Astrocyte (in vitro differentiated cells and primary cell): ENCODE measurements at regions not wholly inside any gene's neighbourhood (a gene's known extent, or its start where the extent isn't known, plus 50 kb on each side); places are given as distances from the start of the nearest gene placed in this dataset.

Experiments
- DNase-seq: peaks from one replicate; pipeline ENCODE4 v3.0.0-alpha.2; 2010; ENCODE audit warnings: low read depth
- FAIRE-seq: peaks from 2 replicates; lab custom pipeline; 2011; peaks lifted over from hg19 to GRCh38; lab: Jason Lieb, UNC
- H2AFZ ChIP-seq: 2 replicates; pipeline ENCODE4 v1.6.0; 2012; ENCODE audit warnings: low read depth, low read length, inconsistent platforms
- H3K27ac ChIP-seq: 2 replicates; pipeline ENCODE4 v1.5.1; 2011; ENCODE audit warnings: low read depth, low read length, inconsistent platforms
- H3K27me3 ChIP-seq: 2 replicates; pipeline ENCODE4 v1.6.0; 2011; ENCODE audit warnings: low read length, inconsistent platforms; ENCODE audit not compliant: insufficient read depth
- H3K36me3 ChIP-seq: 2 replicates; pipeline ENCODE4 v1.5.1; 2011; ENCODE audit warnings: low read length, inconsistent platforms; ENCODE audit not compliant: insufficient read depth
- H3K4me1 ChIP-seq: 2 replicates; pipeline ENCODE4 v1.5.1; 2011; ENCODE audit warnings: low read length, inconsistent platforms; ENCODE audit not compliant: insufficient read depth
- H3K4me2 ChIP-seq: 2 replicates; pipeline ENCODE4 v1.6.0; 2012; ENCODE audit warnings: low read length, inconsistent platforms
- H3K4me3 ChIP-seq: 2 replicates; pipeline ENCODE4 v1.5.1; 2011; ENCODE audit warnings: low read depth, mild to moderate bottlenecking, low read length, inconsistent platforms; ENCODE audit not compliant: insufficient read depth
- H3K79me2 ChIP-seq: 2 replicates; pipeline ENCODE4 v1.6.0; 2012; ENCODE audit warnings: mild to moderate bottlenecking, low read length, inconsistent platforms; ENCODE audit not compliant: insufficient read depth
- H3K9ac ChIP-seq: 2 replicates; pipeline ENCODE4 v1.6.0; 2012; ENCODE audit warnings: mild to moderate bottlenecking, low read length, inconsistent platforms
- H3K9me3 ChIP-seq: 2 replicates; pipeline ENCODE4 v1.5.1; 2012; ENCODE audit warnings: low read depth, mild to moderate bottlenecking, low read length, inconsistent platforms; ENCODE audit not compliant: insufficient read depth
- H4K20me1 ChIP-seq: 2 replicates; pipeline ENCODE4 v1.6.0; 2012; ENCODE audit warnings: low read length, inconsistent platforms; ENCODE audit not compliant: insufficient read depth
- H3K27ac Mint-ChIP-seq: one replicate; pipeline ENCODE4 v1.8.0; 2021; ENCODE audit warnings: mild to moderate bottlenecking, mixed read lengths; ENCODE audit not compliant: unreplicated experiment
- H3K27me3 Mint-ChIP-seq: one replicate; pipeline ENCODE4 v1.8.0; 2021; ENCODE audit warnings: low read depth, mixed read lengths; ENCODE audit not compliant: unreplicated experiment
- H3K36me3 Mint-ChIP-seq: one replicate; pipeline ENCODE4 v1.8.0; 2021; ENCODE audit warnings: low read depth, mixed read lengths; ENCODE audit not compliant: unreplicated experiment
- H3K4me1 Mint-ChIP-seq: one replicate; pipeline ENCODE4 v1.8.0; 2021; ENCODE audit warnings: low read depth, mixed read lengths; ENCODE audit not compliant: unreplicated experiment
- H3K4me3 Mint-ChIP-seq: one replicate; pipeline ENCODE4 v1.8.0; 2021; ENCODE audit warnings: mild to moderate bottlenecking, moderate library complexity, mixed read lengths; ENCODE audit not compliant: unreplicated experiment
- H3K9me3 Mint-ChIP-seq: one replicate; pipeline ENCODE4 v1.8.0; 2021; ENCODE audit warnings: mild to moderate bottlenecking, mixed read lengths; ENCODE audit not compliant: unreplicated experiment
- EZH2 ChIP-seq: IDR thresholded peaks from 2 replicates; pipeline ENCODE4 v1.6.1; 2012; ENCODE audit warnings: mild to moderate bottlenecking, low read length, inconsistent platforms; ENCODE audit not compliant: insufficient read depth
- TF ChIP-seq, protein P1 (sequence below): IDR thresholded peaks from 2 replicates; pipeline ENCODE4 v1.5.1; 2011; ENCODE audit warnings: low read depth, mild to moderate bottlenecking, inconsistent platforms, low read length, moderate library complexity; ENCODE audit not compliant: insufficient read depth

- Mint-ChIP-seq H3K4me3 (no peak overlapping the region), H3K9me3 (no peaks in the 10 kb centered on the region), H3K27me3 (no peaks in the 10 kb centered on the region), H3K27ac (no peak overlapping the region), H3K36me3 (no peaks in the 10 kb centered on the region), H3K4me1 (peaks cover 37% of the 10 kb centered on the region)
- Histone ChIP-seq H3K27me3 (no peaks in the 10 kb centered on the region), H3K4me1 (peaks cover 10% of the 10 kb centered on the region), H3K27ac (no peak overlapping the region), H3K79me2 (no peaks in the 10 kb centered on the region), H3K4me2 (no peak overlapping the region), H2AFZ (no peak overlapping the region), H3K36me3 (no peaks in the 10 kb centered on the region), H4K20me1 (no peaks in the 10 kb centered on the region), H3K4me3 (no peak overlapping the region), H3K9me3 (no peaks in the 10 kb centered on the region), H3K9ac (no peak overlapping the region)
- FAIRE-seq (no peak), DNase-seq (peak; percentile 46)
- no peak for TF ChIP-seq EZH2
- TF ChIP-seq, protein P1, sequence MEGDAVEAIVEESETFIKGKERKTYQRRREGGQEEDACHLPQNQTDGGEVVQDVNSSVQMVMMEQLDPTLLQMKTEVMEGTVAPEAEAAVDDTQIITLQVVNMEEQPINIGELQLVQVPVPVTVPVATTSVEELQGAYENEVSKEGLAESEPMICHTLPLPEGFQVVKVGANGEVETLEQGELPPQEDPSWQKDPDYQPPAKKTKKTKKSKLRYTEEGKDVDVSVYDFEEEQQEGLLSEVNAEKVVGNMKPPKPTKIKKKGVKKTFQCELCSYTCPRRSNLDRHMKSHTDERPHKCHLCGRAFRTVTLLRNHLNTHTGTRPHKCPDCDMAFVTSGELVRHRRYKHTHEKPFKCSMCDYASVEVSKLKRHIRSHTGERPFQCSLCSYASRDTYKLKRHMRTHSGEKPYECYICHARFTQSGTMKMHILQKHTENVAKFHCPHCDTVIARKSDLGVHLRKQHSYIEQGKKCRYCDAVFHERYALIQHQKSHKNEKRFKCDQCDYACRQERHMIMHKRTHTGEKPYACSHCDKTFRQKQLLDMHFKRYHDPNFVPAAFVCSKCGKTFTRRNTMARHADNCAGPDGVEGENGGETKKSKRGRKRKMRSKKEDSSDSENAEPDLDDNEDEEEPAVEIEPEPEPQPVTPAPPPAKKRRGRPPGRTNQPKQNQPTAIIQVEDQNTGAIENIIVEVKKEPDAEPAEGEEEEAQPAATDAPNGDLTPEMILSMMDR, result no peak
Measured at GRCh38 chr5:74275171-74275992, 365.1 kb downstream of the ENC1 start.

DNA sequence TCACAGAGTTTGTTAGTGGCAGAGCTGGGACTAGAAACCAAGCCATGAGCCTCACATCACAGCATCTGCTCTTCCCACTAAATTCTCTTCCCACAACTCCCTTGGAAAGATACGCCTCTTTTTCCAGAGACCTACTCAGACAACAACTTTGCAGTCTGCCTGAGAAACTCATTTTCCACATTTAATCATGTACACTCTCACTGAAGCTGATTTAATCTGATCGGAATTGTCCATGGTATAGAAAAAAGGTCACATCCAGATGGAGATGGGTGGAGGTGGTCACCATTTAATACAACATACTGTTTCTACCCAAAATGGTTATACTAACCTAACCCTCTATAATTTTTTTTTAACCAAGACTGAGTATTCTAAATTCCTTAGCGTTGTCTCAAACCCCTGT lies 366.2 kb downstream of the ENC1 start:
- peaks cover 10% of the 10 kb centered on the region for H3K4me1 ChIP-seq
- H3K79me2 ChIP-seq, result no peaks in the 10 kb centered on the region
- H4K20me1 ChIP-seq, result no peaks in the 10 kb centered on the region
- DNase-seq, result no peak
- Mint-ChIP-seq H3K27me3 (no peaks in the 10 kb centered on the region), H3K4me1 (peaks cover 39% of the 10 kb centered on the region), H3K27ac (no peak overlapping the region), H3K4me3 (no peak overlapping the region), H3K9me3 (no peaks in the 10 kb centered on the region), H3K36me3 (no peaks in the 10 kb centered on the region)
- no peak overlapping the region for H3K4me3 ChIP-seq
- H3K9ac ChIP-seq, result no peak overlapping the region
- H3K27me3 ChIP-seq, result no peaks in the 10 kb centered on the region
- no peak overlapping the region for H2AFZ ChIP-seq
- H3K36me3 ChIP-seq, result no peaks in the 10 kb centered on the region
- no peak overlapping the region for H3K27ac ChIP-seq
- H3K4me2 ChIP-seq, result no peak overlapping the region
- no peak for TF ChIP-seq EZH2
- TF ChIP-seq, protein P1, result no peak
- FAIRE-seq, result no peak
- H3K9me3 ChIP-seq, result peaks cover 2% of the 10 kb centered on the region

- H3K9me3 Mint-ChIP-seq, result no peaks in the 10 kb centered on the region
- Histone ChIP-seq H3K9me3 (peaks cover 2% of the 10 kb centered on the region), H4K20me1 (no peaks in the 10 kb centered on the region), H3K27me3 (no peaks in the 10 kb centered on the region), H3K9ac (peak overlapping the region; percentile 29), H3K4me2 (peak overlapping the region; percentile 40), H3K36me3 (no peaks in the 10 kb centered on the region), H3K79me2 (no peaks in the 10 kb centered on the region), H3K4me3 (no peak overlapping the region), H2AFZ (no peak overlapping the region), H3K27ac (peak overlapping the region; percentile 60), H3K4me1 (peaks cover 10% of the 10 kb centered on the region)
- TF ChIP-seq, protein P1, result no peak
- TF ChIP-seq EZH2, result no peak
- DNase-seq, result peak; percentile 88
- no peak overlapping the region for H3K4me3 Mint-ChIP-seq
- no peaks in the 10 kb centered on the region for H3K36me3 Mint-ChIP-seq
- H3K4me1 Mint-ChIP-seq, result peaks cover 42% of the 10 kb centered on the region
- no peaks in the 10 kb centered on the region for H3K27me3 Mint-ChIP-seq
- peak overlapping the region; percentile 88 for H3K27ac Mint-ChIP-seq
- no peak for FAIRE-seq
Measured at GRCh38 chr5:74272831-74273451, 367.6 kb downstream of the ENC1 start.
